ENCODE measurements at regions not wholly inside any gene's neighbourhood (a gene's known extent, or its start where the extent isn't known, plus 50 kb on each side); places are given as distances from the start of the nearest gene placed in this dataset.

DNA sequence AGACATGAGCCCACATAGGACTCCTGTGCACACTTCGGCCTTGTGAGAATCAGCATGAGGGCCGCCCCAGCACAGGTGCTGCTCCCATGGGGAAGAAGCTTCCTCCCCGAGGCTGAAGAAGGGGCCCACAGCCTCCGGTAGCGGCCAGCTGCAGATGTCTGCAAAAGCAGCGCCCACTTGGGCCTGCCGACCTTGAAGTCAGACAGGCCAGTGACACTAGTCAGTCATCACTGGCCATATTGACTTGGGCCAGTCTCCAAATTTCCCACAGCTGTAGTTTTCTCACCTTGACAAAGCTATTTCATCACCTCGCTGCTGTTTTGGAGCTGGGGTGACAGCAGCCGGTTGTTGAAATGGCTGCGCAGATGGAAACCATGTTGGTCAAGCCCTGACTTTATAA lies 83.0 kb downstream of the RIPK4 start:
- intact Hi-C loops (cut with DNase I; ENCODE audit: low total_unique reads): no loop called here
- Histone ChIP-seq H3K9me3 (no peaks in the 10 kb centered on the region), H3K27ac (no peak overlapping the region), H3K27me3 (no peaks in the 10 kb centered on the region), H3K36me3 (no peaks in the 10 kb centered on the region), H3K4me1 (no peaks in the 10 kb centered on the region), H3K4me3 (no peak overlapping the region)
- no peak for DNase-seq
- no peak for TF ChIP-seq POLR2A (IDR thresholded peaks at IDR 0.05)
- TF ChIP-seq, protein P1, sequence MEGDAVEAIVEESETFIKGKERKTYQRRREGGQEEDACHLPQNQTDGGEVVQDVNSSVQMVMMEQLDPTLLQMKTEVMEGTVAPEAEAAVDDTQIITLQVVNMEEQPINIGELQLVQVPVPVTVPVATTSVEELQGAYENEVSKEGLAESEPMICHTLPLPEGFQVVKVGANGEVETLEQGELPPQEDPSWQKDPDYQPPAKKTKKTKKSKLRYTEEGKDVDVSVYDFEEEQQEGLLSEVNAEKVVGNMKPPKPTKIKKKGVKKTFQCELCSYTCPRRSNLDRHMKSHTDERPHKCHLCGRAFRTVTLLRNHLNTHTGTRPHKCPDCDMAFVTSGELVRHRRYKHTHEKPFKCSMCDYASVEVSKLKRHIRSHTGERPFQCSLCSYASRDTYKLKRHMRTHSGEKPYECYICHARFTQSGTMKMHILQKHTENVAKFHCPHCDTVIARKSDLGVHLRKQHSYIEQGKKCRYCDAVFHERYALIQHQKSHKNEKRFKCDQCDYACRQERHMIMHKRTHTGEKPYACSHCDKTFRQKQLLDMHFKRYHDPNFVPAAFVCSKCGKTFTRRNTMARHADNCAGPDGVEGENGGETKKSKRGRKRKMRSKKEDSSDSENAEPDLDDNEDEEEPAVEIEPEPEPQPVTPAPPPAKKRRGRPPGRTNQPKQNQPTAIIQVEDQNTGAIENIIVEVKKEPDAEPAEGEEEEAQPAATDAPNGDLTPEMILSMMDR (IDR thresholded peaks at IDR 0.05): no peak

DNA sequence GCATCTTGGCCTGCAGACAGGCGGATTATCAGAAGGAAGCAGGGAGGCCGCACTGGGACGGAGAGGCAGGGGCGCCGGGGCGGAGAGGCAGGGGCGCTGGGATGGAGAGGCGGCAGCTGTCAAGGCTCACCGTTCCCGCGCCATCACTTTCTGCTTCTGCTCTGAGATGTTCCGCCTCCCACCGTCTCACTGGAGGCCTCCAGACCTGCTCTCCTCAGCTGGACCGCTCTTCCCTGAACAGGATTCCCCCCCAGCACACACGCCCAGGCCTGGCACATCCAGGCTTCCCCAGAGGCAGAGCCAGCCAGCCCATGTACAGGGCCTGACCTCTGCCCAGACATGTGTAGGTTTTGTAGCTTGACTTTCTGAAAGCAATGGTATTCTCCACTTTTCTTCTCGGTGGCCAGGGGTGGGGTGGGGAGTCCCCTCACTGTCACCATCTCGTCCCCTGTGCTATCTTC lies 84.1 kb downstream of the RIPK4 start:
- H3K27ac ChIP-seq: no peak overlapping the region
- no peaks in the 10 kb centered on the region for H3K27me3 ChIP-seq
- H3K4me3 ChIP-seq: no peak overlapping the region
- intact Hi-C loops (cut with DNase I; ENCODE audit: low total_unique reads): no loop called here
- no peak for TF ChIP-seq POLR2A (IDR thresholded peaks at IDR 0.05)
- TF ChIP-seq, protein P1 (IDR thresholded peaks at IDR 0.05): no peak
- no peaks in the 10 kb centered on the region for H3K36me3 ChIP-seq
- H3K4me1 ChIP-seq: no peaks in the 10 kb centered on the region
- no peak for DNase-seq
- no peaks in the 10 kb centered on the region for H3K9me3 ChIP-seq

DNA sequence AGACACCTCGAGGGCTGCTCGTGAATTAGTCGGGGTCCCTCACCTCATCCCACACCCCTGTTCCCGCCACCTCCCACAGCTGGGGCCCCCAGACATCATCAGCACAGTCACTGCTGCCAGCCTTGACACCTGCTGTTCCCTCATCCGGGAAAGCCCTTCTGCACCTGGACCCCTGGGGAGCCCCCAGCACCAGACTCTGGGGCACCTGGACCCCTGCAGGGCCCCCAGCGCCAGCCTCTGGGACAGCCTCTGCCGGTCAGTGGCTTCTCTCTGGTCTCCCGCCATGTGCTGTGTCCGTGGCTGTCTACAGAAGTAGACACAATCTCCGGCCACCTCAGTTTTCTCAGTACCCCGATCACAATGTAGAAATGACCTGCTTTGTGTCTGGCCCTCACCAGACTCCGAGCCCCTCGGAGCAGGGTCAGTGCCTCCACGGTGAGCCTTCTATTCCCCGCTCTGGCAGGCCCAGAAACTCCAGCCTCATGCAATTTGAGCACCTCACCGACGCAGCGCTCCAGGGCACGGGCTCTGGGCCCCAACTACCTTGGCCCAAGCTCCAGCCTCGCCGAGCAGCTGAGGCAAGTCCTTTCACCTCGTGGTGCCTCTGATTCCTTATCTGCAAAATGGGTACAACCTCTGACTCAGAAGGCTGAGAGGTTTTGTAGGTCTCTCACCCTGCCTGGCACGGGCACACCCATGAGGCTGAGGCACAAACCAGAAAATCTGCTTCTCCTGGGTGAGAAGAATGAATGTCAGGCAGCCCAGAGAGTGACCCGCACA lies 84.7 kb downstream of the RIPK4 start:
- H3K4me3 ChIP-seq: no peak overlapping the region
- no peak overlapping the region for H3K27ac ChIP-seq
- H3K36me3 ChIP-seq: no peaks in the 10 kb centered on the region
- H3K4me1 ChIP-seq: no peaks in the 10 kb centered on the region
- intact Hi-C loops (cut with DNase I; ENCODE audit: low total_unique reads): no loop called here
- TF ChIP-seq, protein P1 (IDR thresholded peaks at IDR 0.05): no peak
- no peak for TF ChIP-seq POLR2A (IDR thresholded peaks at IDR 0.05)
- DNase-seq: no peak
- no peaks in the 10 kb centered on the region for H3K9me3 ChIP-seq
- H3K27me3 ChIP-seq: no peaks in the 10 kb centered on the region

DNA sequence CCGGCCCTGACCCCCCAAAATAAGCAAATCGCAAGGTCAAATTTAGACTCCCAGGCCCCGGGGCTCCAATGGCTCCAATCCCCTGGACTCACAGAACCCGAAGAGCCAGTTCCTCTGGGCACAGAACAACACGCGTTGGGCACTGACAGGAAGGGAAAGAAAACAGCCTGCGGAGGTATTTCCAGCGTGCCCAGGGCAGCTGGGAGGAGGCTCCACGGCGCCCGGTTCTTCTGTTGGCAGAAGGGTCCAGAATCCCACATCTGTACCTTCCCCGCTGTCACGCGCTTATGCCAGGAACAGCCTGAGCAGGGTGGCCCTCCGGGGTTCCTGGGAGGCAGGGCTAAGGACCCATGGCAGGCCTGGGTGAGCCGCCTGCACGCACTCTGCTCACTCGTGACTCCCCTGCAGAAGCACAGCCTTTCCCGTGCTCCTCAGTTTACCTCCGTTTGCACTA lies 85.5 kb downstream of the RIPK4 start:
- DNase-seq: no peak
- H3K4me3 ChIP-seq: no peak overlapping the region
- no peaks in the 10 kb centered on the region for H3K9me3 ChIP-seq
- TF ChIP-seq, protein P1 (IDR thresholded peaks at IDR 0.05): no peak
- TF ChIP-seq POLR2A (IDR thresholded peaks at IDR 0.05): no peak
- no peaks in the 10 kb centered on the region for H3K36me3 ChIP-seq
- no peaks in the 10 kb centered on the region for H3K4me1 ChIP-seq
- no peaks in the 10 kb centered on the region for H3K27me3 ChIP-seq
- intact Hi-C loops (cut with DNase I; ENCODE audit: low total_unique reads): no loop called here
- no peak overlapping the region for H3K27ac ChIP-seq

DNA sequence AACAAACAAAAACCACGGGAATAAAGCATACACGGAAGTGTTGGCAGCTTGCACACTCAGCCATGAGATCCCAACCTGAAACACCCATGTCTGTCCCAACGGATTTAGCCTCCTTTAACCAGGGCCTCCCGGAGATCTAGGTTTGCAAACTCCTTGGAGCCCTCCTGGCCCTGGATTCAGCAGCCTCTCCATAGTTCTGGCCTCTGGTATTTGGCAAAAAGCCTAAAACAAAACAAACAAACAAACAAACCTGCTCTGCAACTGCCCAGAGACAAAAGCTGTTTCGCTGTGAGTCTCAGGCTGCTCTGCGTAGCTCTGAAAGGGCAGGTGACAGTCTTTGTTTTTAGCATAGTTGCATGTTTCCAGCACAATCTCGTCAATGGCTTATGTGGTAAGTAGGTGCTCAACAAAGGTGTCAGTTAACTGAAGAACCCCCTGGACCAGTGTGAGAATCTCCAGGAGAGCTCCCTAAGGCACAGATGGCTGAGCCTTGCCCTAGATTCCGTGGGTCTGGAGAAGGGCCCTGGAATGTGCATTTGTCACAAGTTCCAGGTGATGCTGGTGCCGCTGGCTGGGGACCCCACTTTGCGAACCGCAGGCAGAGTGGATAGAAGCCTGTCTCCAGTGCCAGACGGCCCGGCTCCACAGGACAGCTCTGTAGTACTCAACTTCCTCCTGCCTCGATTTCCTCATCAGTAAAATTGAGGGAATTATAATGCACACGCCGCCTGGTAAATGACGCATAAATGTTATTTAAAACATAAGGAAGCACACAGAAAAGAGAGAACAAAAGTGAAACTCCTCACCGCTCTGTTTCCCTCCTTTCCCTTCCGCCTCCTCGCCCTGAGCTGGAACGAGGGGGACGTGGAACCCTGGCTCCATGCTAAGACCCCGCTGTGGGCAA lies 86.2 kb downstream of the RIPK4 start:
- TF ChIP-seq, protein P1 (IDR thresholded peaks at IDR 0.05): no peak
- TF ChIP-seq POLR2A (IDR thresholded peaks at IDR 0.05): no peak
- Histone ChIP-seq H3K27ac (no peak overlapping the region), H3K27me3 (no peaks in the 10 kb centered on the region), H3K36me3 (no peaks in the 10 kb centered on the region), H3K4me3 (no peak overlapping the region), H3K9me3 (no peaks in the 10 kb centered on the region), H3K4me1 (no peaks in the 10 kb centered on the region)
- no peak for DNase-seq
- intact Hi-C loops (cut with DNase I; ENCODE audit: low total_unique reads): no loop called here

Data from uterus (tissue), 3 donors.